ENCODE measurements at regions not wholly inside any gene's neighbourhood (a gene's known extent, or its start where the extent isn't known, plus 50 kb on each side); places are given as distances from the start of the nearest gene placed in this dataset.

DNA sequence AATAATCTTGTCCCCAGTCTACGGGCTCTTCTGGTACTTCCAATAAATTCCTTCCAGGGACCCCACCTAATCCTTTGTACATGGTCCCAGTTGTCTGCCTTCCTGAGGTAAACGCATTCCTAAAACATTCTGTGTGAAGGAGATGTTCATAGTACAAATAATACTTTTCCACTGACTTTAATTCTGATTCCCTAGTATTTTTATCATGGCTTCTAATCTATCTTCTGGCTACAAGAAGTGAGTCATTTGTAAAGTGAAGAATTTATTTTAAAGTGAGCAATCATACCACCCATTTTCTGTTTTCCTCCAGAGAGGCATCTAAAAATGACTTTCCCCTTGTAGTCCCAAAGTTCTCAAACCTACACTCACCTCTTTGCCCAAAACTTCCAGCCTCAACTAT, 65.9 kb upstream of the NUDT4 start:
- no peak for TF ChIP-seq CTCF (IDR thresholded peaks at IDR 0.05; ENCODE audit: low read depth, low read length, missing control alignments)
- in situ Hi-C loops (cut with HindIII; ENCODE audit: low sequenced_read_pairs): no loop called here
- no peak overlapping the region for H3K4me3 ChIP-seq (ENCODE audit: low read depth, low read length)
- no peak for DNase-seq (ENCODE audit: low read depth)

DNA sequence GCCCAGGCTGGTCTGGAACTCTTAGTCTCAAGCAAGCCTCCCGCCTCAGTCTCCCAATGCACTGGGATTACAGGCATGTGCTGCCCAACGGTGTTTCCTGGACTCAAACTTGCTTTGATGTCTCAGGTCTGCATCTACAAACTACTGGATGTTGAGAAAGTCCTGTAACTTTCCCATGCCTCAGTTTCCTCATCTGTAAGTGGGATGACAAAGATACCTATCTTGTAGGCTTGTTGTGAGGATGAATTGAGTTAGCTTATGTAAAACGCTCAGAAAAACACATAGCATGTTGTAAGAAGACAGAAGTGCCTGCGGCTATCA, 63.6 kb upstream of the NUDT4 start:
- TF ChIP-seq CTCF (IDR thresholded peaks at IDR 0.05; ENCODE audit: low read depth, low read length, missing control alignments): no peak
- no peak overlapping the region for H3K4me3 ChIP-seq (ENCODE audit: low read depth, low read length)
- in situ Hi-C loops (cut with HindIII; ENCODE audit: low sequenced_read_pairs): no loop called here
- DNase-seq (ENCODE audit: low read depth): no peak

- DNase-seq (ENCODE audit: low read depth): no peak
- in situ Hi-C loops (cut with HindIII; ENCODE audit: low sequenced_read_pairs): no loop called here
- H3K4me3 ChIP-seq (ENCODE audit: low read depth, low read length): no peak overlapping the region
- TF ChIP-seq CTCF (IDR thresholded peaks at IDR 0.05; ENCODE audit: low read depth, low read length, missing control alignments): no peak
Observed at GRCh38 chr12:93315385-93315906, 62.3 kb upstream of the NUDT4 start.

GRCh38 chr12:93315907-93316622, 61.7 kb upstream of the NUDT4 start:
- DNase-seq (ENCODE audit: low read depth): no peak
- no peak for TF ChIP-seq CTCF (IDR thresholded peaks at IDR 0.05; ENCODE audit: low read depth, low read length, missing control alignments)
- no peak overlapping the region for H3K4me3 ChIP-seq (ENCODE audit: low read depth, low read length)
- in situ Hi-C loops (cut with HindIII; ENCODE audit: low sequenced_read_pairs): no loop called here

DNA sequence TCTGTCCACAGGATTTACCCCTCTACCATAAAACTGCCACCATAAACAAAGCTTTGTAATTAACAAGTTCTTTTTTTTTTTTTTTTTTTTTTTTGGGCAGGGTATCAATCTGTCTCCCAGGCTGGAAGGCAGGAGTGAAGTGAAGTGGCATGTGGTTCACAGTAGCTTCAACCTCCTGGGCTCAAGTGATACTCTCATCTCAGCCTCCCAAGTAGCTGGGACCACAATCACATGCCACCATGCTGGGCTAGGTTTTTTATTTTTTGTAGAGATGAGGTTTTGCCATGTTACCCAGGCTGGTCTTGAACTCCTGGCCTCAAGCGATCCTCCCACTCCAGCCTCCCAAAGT, 61.1 kb upstream of the NUDT4 start:
- in situ Hi-C loops (cut with HindIII; ENCODE audit: low sequenced_read_pairs): no loop called here
- TF ChIP-seq CTCF (IDR thresholded peaks at IDR 0.05; ENCODE audit: low read depth, low read length, missing control alignments): no peak
- no peak for DNase-seq (ENCODE audit: low read depth)
- H3K4me3 ChIP-seq (ENCODE audit: low read depth, low read length): no peak overlapping the region

DNA sequence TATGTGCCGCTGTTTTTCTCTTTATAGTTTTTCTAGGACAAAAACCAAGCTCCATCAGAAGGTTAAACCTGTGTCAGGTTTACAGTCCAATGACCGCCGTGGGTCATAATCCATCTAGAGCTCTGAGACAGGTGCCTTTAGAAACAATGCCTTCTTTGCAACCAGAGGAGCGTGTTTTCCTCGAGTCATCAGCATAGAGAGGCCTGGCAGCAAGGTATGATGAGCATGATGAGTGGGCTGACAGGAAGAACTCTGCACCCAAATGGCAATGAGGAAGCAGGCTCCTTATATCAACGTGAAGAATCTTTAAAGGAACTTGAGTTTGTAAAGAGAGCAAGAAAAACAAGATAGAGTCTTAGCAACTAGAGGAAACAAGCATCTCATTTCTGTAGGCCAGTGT, 60.5 kb upstream of the NUDT4 start:
- no peak for TF ChIP-seq CTCF (IDR thresholded peaks at IDR 0.05; ENCODE audit: low read depth, low read length, missing control alignments)
- in situ Hi-C loops (cut with HindIII; ENCODE audit: low sequenced_read_pairs): no loop called here
- DNase-seq (ENCODE audit: low read depth): no peak
- H3K4me3 ChIP-seq (ENCODE audit: low read depth, low read length): no peak overlapping the region

All from astrocyte of the cerebellum (primary cell).